CD14-positive monocyte (primary cell): ENCODE measurements at regions not wholly inside any gene's neighbourhood (a gene's known extent, or its start where the extent isn't known, plus 50 kb on each side); places are given as distances from the start of the nearest gene placed in this dataset.

ENCODE experiments used
- DNase-seq, 3 donors: peaks; one replicate each; pipeline ENCODE4 v3.0.0-alpha.2; 2011 to 2022
- H2AFZ ChIP-seq: 2 replicates; pipeline ENCODE4 v1.6.0; 2012; ENCODE audit warnings: mild to moderate bottlenecking, low read depth, low read length, inconsistent platforms; ENCODE audit not compliant: insufficient read depth, poor library complexity, severe bottlenecking
- H3K27ac ChIP-seq, 2 donors: 1 replicate in 1 of 2; 2 replicates in 1 of 2; pipeline ENCODE4 v1.5.1; 2012 to 2013; ENCODE audit warnings: low read length in 2 of 2, control low read depth in 1 of 2, inconsistent platforms in 1 of 2, low read depth in 1 of 2, mild to moderate bottlenecking in 1 of 2
- H3K27me3 ChIP-seq, 2 donors: one replicate each; pipeline versions ENCODE4 v1.6.0 to v1.6.1; 2011 to 2013; ENCODE audit warnings: low read length in 2 of 2; ENCODE audit not compliant: control insufficient read depth in 2 of 2, insufficient read depth in 2 of 2
- H3K36me3 ChIP-seq, 2 donors: replicated peaks in 1 of 2; 1 replicate in 1 of 2; 2 replicates in 1 of 2; pipeline versions ENCODE4 v1.5.1 to v1.6.1; 2012 to 2013; ENCODE audit warnings: low read length in 2 of 2, control low read depth in 1 of 2, inconsistent platforms in 1 of 2, mild to moderate bottlenecking in 1 of 2; ENCODE audit not compliant: insufficient read depth in 2 of 2, control insufficient read depth in 1 of 2
- H3K4me1 ChIP-seq, 2 donors: 1 replicate in 1 of 2; 2 replicates in 1 of 2; pipeline versions ENCODE4 v1.5.1 to v1.6.1; 2012 to 2013; ENCODE audit warnings: low read length in 2 of 2, control low read depth in 1 of 2, inconsistent platforms in 1 of 2, mild to moderate bottlenecking in 1 of 2, moderate library complexity in 1 of 2; ENCODE audit not compliant: insufficient read depth in 2 of 2, control insufficient read depth in 1 of 2
- H3K4me2 ChIP-seq: replicated peaks from 2 replicates; pipeline ENCODE3; 2012; ENCODE audit warnings: low read length, moderate library complexity, mild to moderate bottlenecking; ENCODE audit not compliant: poor library complexity, severe bottlenecking; ENCODE audit errors: extremely low read depth
- H3K4me3 ChIP-seq, 3 experiments: fragments of 200-600 bp in 1 of 3; sonication (generic) in 1 of 3; replicated peaks in 1 of 3; 1 replicate in 2 of 3; 2 replicates in 1 of 3; pipeline ENCODE4 v1.5.1; 2011 to 2013; ENCODE audit warnings: low read length in 3 of 3, mild to moderate bottlenecking in 3 of 3, control low read depth in 2 of 3, low read depth in 2 of 3, inconsistent platforms in 1 of 3, moderate library complexity in 1 of 3
- H3K79me2 ChIP-seq: 2 replicates; pipeline ENCODE4 v1.6.0; 2012; ENCODE audit warnings: mild to moderate bottlenecking, control low read depth, inconsistent platforms, low read length, moderate library complexity; ENCODE audit not compliant: insufficient read depth
- H3K9ac ChIP-seq: 2 replicates; pipeline ENCODE4 v1.6.0; 2017; ENCODE audit warnings: low read length, mild to moderate bottlenecking; ENCODE audit not compliant: insufficient read depth, poor library complexity, severe bottlenecking
- H3K9me3 ChIP-seq, 2 donors: replicated peaks in 1 of 2; 1 replicate in 1 of 2; 2 replicates in 1 of 2; pipeline versions ENCODE4 v1.5.1 to v1.6.1; 2012 to 2013; ENCODE audit warnings: low read length in 2 of 2, control low read depth in 1 of 2; ENCODE audit not compliant: control insufficient read depth in 1 of 2, insufficient read depth in 1 of 2
- H4K20me1 ChIP-seq: 2 replicates; pipeline ENCODE4 v1.6.0; 2012; ENCODE audit warnings: mild to moderate bottlenecking, low read length, control low read depth, moderate library complexity; ENCODE audit not compliant: insufficient read depth
- H3K27ac Mint-ChIP-seq, 7 donors: one replicate each; pipeline ENCODE4 v1.8.0; 2020; ENCODE audit warnings: mild to moderate bottlenecking in 7 of 7, mixed read lengths in 7 of 7, moderate library complexity in 6 of 7, inconsistent platforms in 2 of 7
- H3K27me3 Mint-ChIP-seq, 3 donors: one replicate each; pipeline ENCODE4 v1.8.0; 2021 to 2022; ENCODE audit warnings: low read depth in 3 of 3, mild to moderate bottlenecking in 3 of 3, mixed read lengths in 3 of 3, moderate library complexity in 3 of 3, inconsistent platforms in 1 of 3
- H3K36me3 Mint-ChIP-seq, 2 donors: one replicate each; pipeline ENCODE4 v1.8.0; 2020; ENCODE audit warnings: mixed read lengths in 2 of 2, inconsistent platforms in 1 of 2, mild to moderate bottlenecking in 1 of 2
- H3K4me1 Mint-ChIP-seq: one replicate; pipeline ENCODE4 v1.8.0; 2020; ENCODE audit warnings: mild to moderate bottlenecking, mixed read lengths
- H3K4me3 Mint-ChIP-seq, 2 donors: one replicate each; pipeline ENCODE4 v1.8.0; 2020; ENCODE audit warnings: mild to moderate bottlenecking in 2 of 2, mixed read lengths in 2 of 2, moderate library complexity in 1 of 2
- H3K9me3 Mint-ChIP-seq, 7 donors: one replicate each; pipeline ENCODE4 v1.8.0; 2020 to 2022; ENCODE audit warnings: mixed read lengths in 7 of 7, mild to moderate bottlenecking in 6 of 7, moderate library complexity in 6 of 7, inconsistent platforms in 2 of 7
- CTCF ChIP-seq: fragments of 200-600 bp; IDR thresholded peaks from one replicate; pipeline ENCODE4 v1.8.0; 2022; ENCODE audit warnings: antibody characterized with exemption, mild to moderate bottlenecking
- WGBS: methylation state at CpG from one replicate; pipeline ENCODE4 v1.1.5; 2013; ENCODE audit warnings: missing lambda C conversion rate; ENCODE audit not compliant: insufficient coverage; 5-methylcytosine and 5-hydroxymethylcytosine counted together
- intact Hi-C, 2 donors: fragments of 100-400 bp; cut with micrococcal nuclease; formaldehyde crosslinking; loops; one replicate each; pipeline versions ENCODE4 v1.15.0 to v1.15.1; 2023

- Histone ChIP-seq H4K20me1 (no peaks in the 10 kb centered on the region), H3K27ac (no peak overlapping the region), H3K79me2 (no peaks in the 10 kb centered on the region), H3K9ac (no peak overlapping the region), H3K27me3 (no peaks in the 10 kb centered on the region), H3K4me2 (no peak overlapping the region), H2AFZ (no peak overlapping the region), H3K4me1 (no peaks in the 10 kb centered on the region), H3K4me3 (no peak overlapping the region), H3K9me3 (no peaks in the 10 kb centered on the region), H3K36me3 (no peaks in the 10 kb centered on the region)
- Mint-ChIP-seq H3K27ac (no peak overlapping the region), H3K4me1 (no peaks in the 10 kb centered on the region), H3K36me3 (no peaks in the 10 kb centered on the region), H3K4me3 (no peak overlapping the region), H3K27me3 (peaks cover 1 to 5% (median 4%) of the 10 kb centered on the region in 3 donors), H3K9me3 (peaks cover 0 to 2% (median 0%) of the 10 kb centered on the region in 7 donors)
- 46% methylated on average over 4 of the region's 4 CpGs for WGBS
- TF ChIP-seq CTCF = no peak
- intact Hi-C loops = no loop called here
- no peak for DNase-seq
Observed at GRCh38 chr17:6306820-6307219, 128.1 kb downstream of the AIPL1 start.

GRCh38 chr17:6305613-6306360 lies 129.1 kb downstream of the AIPL1 start:
- Histone ChIP-seq H3K27ac (no peak overlapping the region), H3K4me2 (no peak overlapping the region), H3K79me2 (no peaks in the 10 kb centered on the region), H2AFZ (no peak overlapping the region), H3K9me3 (no peaks in the 10 kb centered on the region), H4K20me1 (no peaks in the 10 kb centered on the region), H3K27me3 (no peaks in the 10 kb centered on the region), H3K4me3 (no peak overlapping the region), H3K4me1 (no peaks in the 10 kb centered on the region), H3K36me3 (no peaks in the 10 kb centered on the region), H3K9ac (no peak overlapping the region)
- Mint-ChIP-seq H3K27ac (no peak overlapping the region), H3K36me3 (no peaks in the 10 kb centered on the region), H3K27me3 (peaks cover 3 to 6% (median 5%) of the 10 kb centered on the region in 3 donors), H3K4me3 (no peak overlapping the region), H3K4me1 (no peaks in the 10 kb centered on the region), H3K9me3 (peaks cover 0 to 2% (median 0%) of the 10 kb centered on the region in 7 donors)
- no peak for TF ChIP-seq CTCF
- no peak for DNase-seq
- intact Hi-C loops = no loop called here
- 84% methylated on average over 7 of the region's 11 CpGs for WGBS
